Activated CD4-positive, alpha-beta memory T cell treated with anti-CD3 and anti-CD28 coated beads for 36 hours (primary cell): ENCODE measurements at regions not wholly inside any gene's neighbourhood (a gene's known extent, or its start where the extent isn't known, plus 50 kb on each side); places are given as distances from the start of the nearest gene placed in this dataset.

Experiments used
- CTCF ChIA-PET: fragments of 350-600 bp; sonication (Branson Sonifier 250); formaldehyde crosslinking; loops from one replicate; lab custom pipeline; 2021; ENCODE audit warnings: antibody characterized with exemption, inconsistent platforms; lab: Charles Lee
- POLR2A ChIA-PET: fragments of 350-600 bp; sonication (Branson Sonifier 250); formaldehyde crosslinking; loops from one replicate; lab custom pipeline; 2021; ENCODE audit warnings: antibody characterized with exemption; lab: Charles Lee
- DNase-seq: peaks from one replicate; pipeline ENCODE4 v3.0.0-alpha.2; 2020
- H3K27ac Mint-ChIP-seq: one replicate; pipeline ENCODE4 v1.8.0; 2021; ENCODE audit warnings: mixed read lengths
- H3K27me3 Mint-ChIP-seq: one replicate; pipeline ENCODE4 v1.8.0; 2021; ENCODE audit warnings: mixed read lengths
- H3K36me3 Mint-ChIP-seq: one replicate; pipeline ENCODE4 v1.8.0; 2021; ENCODE audit warnings: mixed read lengths
- H3K4me1 Mint-ChIP-seq: one replicate; pipeline ENCODE4 v1.8.0; 2021; ENCODE audit warnings: low read depth, mixed read lengths
- H3K4me3 Mint-ChIP-seq: one replicate; pipeline ENCODE4 v1.8.0; 2021; ENCODE audit warnings: mild to moderate bottlenecking, mixed read lengths
- H3K9me3 Mint-ChIP-seq: one replicate; pipeline ENCODE4 v1.8.0; 2021; ENCODE audit warnings: mixed read lengths
- intact Hi-C: fragments of 100-400 bp; cut with micrococcal nuclease; formaldehyde crosslinking; loops from one replicate; pipeline ENCODE4 v1.15.1; 2023

DNA sequence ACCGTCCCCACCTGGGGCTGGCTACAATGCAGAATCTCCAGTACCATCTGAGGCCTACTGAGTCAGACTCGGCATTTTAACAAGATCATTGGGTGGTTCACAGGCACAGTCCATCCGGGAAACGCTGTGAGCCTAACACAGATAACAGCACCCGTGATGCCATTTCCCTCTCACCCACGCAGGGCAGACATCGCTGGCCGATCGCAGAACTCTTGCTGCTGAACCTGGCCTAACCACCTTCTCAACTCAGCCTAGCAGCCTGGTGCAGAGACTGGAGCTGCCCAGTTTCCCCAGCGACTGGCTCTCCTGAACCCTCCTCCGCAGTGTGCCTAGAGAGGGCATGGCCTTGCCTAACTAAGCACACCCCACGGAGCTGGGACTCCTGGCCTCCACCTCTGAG lies 83.3 kb downstream of the NCOR2 start:
- ChIA-PET POLR2A (no interaction called here), CTCF (no interaction called here)
- Mint-ChIP-seq H3K27ac (no peak overlapping the region), H3K4me1 (peaks cover 35% of the 10 kb centered on the region), H3K9me3 (no peaks in the 10 kb centered on the region), H3K4me3 (no peak overlapping the region), H3K36me3 (peaks cover 30% of the 10 kb centered on the region), H3K27me3 (no peaks in the 10 kb centered on the region)
- DNase-seq = peak; percentile 54
- intact Hi-C loops = loop anchor here (5.0 kb wide), 1 partner anchor 63 kb away; no protein-coding TSS in a partner anchor

- Mint-ChIP-seq H3K27ac (no peak overlapping the region), H3K4me1 (peaks cover 40% of the 10 kb centered on the region), H3K9me3 (no peaks in the 10 kb centered on the region), H3K27me3 (no peaks in the 10 kb centered on the region), H3K36me3 (peaks cover 33% of the 10 kb centered on the region), H3K4me3 (no peak overlapping the region)
- POLR2A ChIA-PET = no interaction called here
- intact Hi-C loops = loop anchor here (5.0 kb wide), 1 partner anchor 64 kb away; no protein-coding TSS in a partner anchor
- CTCF ChIA-PET = no interaction called here
- no peak for DNase-seq
Observed at GRCh38 chr12:124482901-124483799, 84.3 kb downstream of the NCOR2 start.

DNA sequence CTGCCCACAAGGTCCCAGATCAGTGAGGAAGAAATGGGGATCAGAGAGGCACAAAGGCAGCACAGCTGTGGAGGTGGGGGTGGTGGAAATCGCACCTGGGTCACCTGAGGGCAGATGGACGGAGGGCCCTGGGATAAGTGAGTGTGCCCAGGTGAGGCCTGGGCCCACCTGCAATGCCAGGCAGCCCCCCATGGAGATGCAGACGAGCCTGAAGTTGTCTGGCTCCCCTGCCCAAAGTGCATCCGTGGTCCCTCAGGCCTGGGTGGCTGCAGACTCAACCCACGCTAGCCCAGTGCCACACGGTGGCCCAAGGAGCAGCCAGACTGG lies 84.9 kb downstream of the NCOR2 start:
- no peak overlapping the region for H3K4me3 Mint-ChIP-seq
- ChIA-PET POLR2A (no interaction called here), CTCF (no interaction called here)
- peaks cover 39% of the 10 kb centered on the region for H3K36me3 Mint-ChIP-seq
- intact Hi-C loops = loop anchor here (5.0 kb wide), 1 partner anchor 65 kb away; no protein-coding TSS in a partner anchor
- peaks cover 40% of the 10 kb centered on the region for H3K4me1 Mint-ChIP-seq
- peaks cover under 1% of the 10 kb centered on the region for H3K9me3 Mint-ChIP-seq
- no peak overlapping the region for H3K27ac Mint-ChIP-seq
- no peaks in the 10 kb centered on the region for H3K27me3 Mint-ChIP-seq
- no peak for DNase-seq

GRCh38 chr12:124481772-124482566 lies 85.4 kb downstream of the NCOR2 start:
- intact Hi-C loops = loop anchor here (2.0 to 5.0 kb wide), 2 partner anchors 15 to 65 kb away; no protein-coding TSS in a partner anchor
- Mint-ChIP-seq H3K9me3 (peaks cover 5% of the 10 kb centered on the region), H3K36me3 (peaks cover 44% of the 10 kb centered on the region), H3K27me3 (no peaks in the 10 kb centered on the region), H3K4me1 (peaks cover 40% of the 10 kb centered on the region), H3K4me3 (no peak overlapping the region), H3K27ac (no peak overlapping the region)
- CTCF ChIA-PET = no interaction called here
- POLR2A ChIA-PET = no interaction called here
- no peak for DNase-seq

DNA sequence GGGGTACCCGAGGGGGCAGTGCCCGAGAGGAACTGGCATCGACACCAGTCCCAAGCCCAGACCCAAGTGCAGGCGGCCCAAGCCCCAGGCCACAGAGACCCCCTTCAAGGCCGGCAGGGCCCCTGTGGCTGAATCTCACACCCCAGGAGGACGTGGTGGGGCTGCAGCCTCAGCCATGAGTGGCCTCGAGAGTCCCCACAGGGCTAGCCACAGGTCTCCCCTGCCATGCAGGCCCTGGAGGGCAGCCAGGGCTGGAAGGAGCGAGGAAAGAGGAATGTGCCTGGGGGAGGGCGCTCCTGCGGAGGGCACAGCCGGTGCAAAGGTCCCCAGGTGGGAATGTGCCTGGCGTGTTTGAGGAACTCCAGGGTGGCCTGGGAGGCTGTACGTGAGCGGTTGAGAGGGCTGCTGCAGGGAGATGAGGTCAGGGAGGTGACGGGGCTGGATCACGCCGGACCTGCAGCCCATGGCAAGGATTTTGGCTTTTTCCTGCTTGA lies 86.1 kb downstream of the NCOR2 start:
- H3K9me3 Mint-ChIP-seq = peaks cover 5% of the 10 kb centered on the region
- peaks cover 49% of the 10 kb centered on the region for H3K36me3 Mint-ChIP-seq
- no peak for DNase-seq
- no peaks in the 10 kb centered on the region for H3K27me3 Mint-ChIP-seq
- H3K4me3 Mint-ChIP-seq = no peak overlapping the region
- CTCF ChIA-PET = no interaction called here
- intact Hi-C loops = loop anchor here (2.0 to 5.0 kb wide), 2 partner anchors 15 to 66 kb away; no protein-coding TSS in a partner anchor
- H3K4me1 Mint-ChIP-seq = peaks cover 40% of the 10 kb centered on the region
- H3K27ac Mint-ChIP-seq = no peak overlapping the region
- POLR2A ChIA-PET = no interaction called here

DNA sequence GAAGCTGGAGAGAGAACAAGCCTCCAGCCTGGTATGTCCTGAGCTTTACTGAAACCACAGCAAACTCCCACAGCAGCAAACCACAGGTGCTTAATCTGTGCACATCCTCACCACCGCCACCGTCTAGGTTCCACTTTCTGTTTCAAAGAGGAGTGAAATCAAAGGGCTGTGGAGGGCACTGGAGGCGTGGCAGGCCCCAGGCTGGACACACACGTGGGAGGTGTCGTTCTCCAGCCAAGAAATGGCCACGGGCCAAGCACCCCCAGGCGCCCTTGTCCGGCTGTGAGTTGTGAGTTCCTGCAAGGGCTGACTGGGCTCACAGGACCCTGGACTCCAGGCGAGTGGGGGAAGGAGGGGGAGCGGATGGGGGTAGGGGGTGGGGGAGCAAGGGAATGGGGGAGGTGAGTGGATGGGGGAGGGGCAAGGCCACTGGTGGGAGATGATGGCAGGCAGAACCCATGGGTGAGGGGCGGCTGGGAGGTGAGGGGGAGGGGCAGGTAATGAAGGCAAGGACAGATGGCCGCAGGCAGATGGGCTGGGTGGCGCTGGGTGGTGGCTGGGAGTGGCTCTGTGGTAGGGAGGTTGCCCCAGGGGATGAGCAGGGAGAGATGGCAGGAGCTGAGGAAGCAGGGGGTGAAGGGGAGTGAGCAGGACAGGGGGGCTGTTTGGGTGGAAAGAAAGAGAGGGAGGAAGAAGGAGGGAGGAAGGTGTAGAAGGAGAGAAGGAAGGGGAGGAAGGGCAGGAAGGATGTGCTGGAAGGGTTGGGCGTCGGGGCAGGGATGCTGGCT lies 86.7 kb downstream of the NCOR2 start:
- peak; percentile 77 for DNase-seq
- Mint-ChIP-seq H3K27me3 (no peaks in the 10 kb centered on the region), H3K36me3 (peaks cover 49% of the 10 kb centered on the region), H3K27ac (peak overlapping the region; percentile 28), H3K4me1 (peaks cover 40% of the 10 kb centered on the region), H3K4me3 (no peak overlapping the region), H3K9me3 (peaks cover 5% of the 10 kb centered on the region)
- ChIA-PET CTCF (interaction anchor here (1.2 kb wide), 1 partner anchor 15 kb away, joined by 5 read pairs; no protein-coding TSS in a partner anchor), POLR2A (interaction anchor here (1.0 kb wide), 2 partner anchors 14 to 65 kb away, joined by 4 to 5 read pairs; no protein-coding TSS in a partner anchor)
- intact Hi-C loops = loop anchor here (1.0 to 5.0 kb wide), 3 partner anchors 14 to 67 kb away; no protein-coding TSS in a partner anchor

- Mint-ChIP-seq H3K27me3 (no peaks in the 10 kb centered on the region), H3K36me3 (peaks cover 47% of the 10 kb centered on the region)
Observed at GRCh38 chr12:124479680-124480468, 87.5 kb downstream of the NCOR2 start.

GRCh38 chr12:124478985-124479645 lies 88.3 kb downstream of the NCOR2 start:
- ChIA-PET POLR2A (no interaction called here), CTCF (no interaction called here)
- peaks cover 45% of the 10 kb centered on the region for H3K36me3 Mint-ChIP-seq
- no peaks in the 10 kb centered on the region for H3K27me3 Mint-ChIP-seq
- H3K4me1 Mint-ChIP-seq = peaks cover 31% of the 10 kb centered on the region
- DNase-seq = no peak
- peaks cover 9% of the 10 kb centered on the region for H3K9me3 Mint-ChIP-seq
- no peak overlapping the region for H3K27ac Mint-ChIP-seq
- no peak overlapping the region for H3K4me3 Mint-ChIP-seq
- intact Hi-C loops = no loop called here

More at GRCh38 chr12:124479680-124480468, 87.5 kb downstream of the NCOR2 start:
- POLR2A ChIA-PET = interaction anchor here (1.0 kb wide), 2 partner anchors 14 to 66 kb away, joined by 4 to 5 read pairs; no protein-coding TSS in a partner anchor
- Mint-ChIP-seq H3K27ac (no peak overlapping the region), H3K4me3 (no peak overlapping the region), H3K4me1 (peaks cover 37% of the 10 kb centered on the region), H3K9me3 (peaks cover 5% of the 10 kb centered on the region)
- DNase-seq = no peak
- intact Hi-C loops = loop anchor here (1.0 to 5.0 kb wide), 3 partner anchors 13 to 67 kb away; no protein-coding TSS in a partner anchor
- CTCF ChIA-PET = interaction anchor here (1.2 kb wide), 1 partner anchor 14 kb away, joined by 5 read pairs; no protein-coding TSS in a partner anchor

- POLR2A ChIA-PET = no interaction called here
- CTCF ChIA-PET = interaction anchor here (2.1 kb wide), 1 partner anchor 12 kb away, joined by 5 read pairs; no protein-coding TSS in a partner anchor
- H3K9me3 Mint-ChIP-seq = peaks cover 16% of the 10 kb centered on the region
- intact Hi-C loops = no loop called here
- DNase-seq = no peak
- H3K4me1 Mint-ChIP-seq = peaks cover 26% of the 10 kb centered on the region
- H3K27me3 Mint-ChIP-seq = no peaks in the 10 kb centered on the region
- no peak overlapping the region for H3K4me3 Mint-ChIP-seq
- H3K27ac Mint-ChIP-seq = no peak overlapping the region
- peaks cover 47% of the 10 kb centered on the region for H3K36me3 Mint-ChIP-seq
Observed at GRCh38 chr12:124478416-124478815, 89.0 kb downstream of the NCOR2 start.

- ChIA-PET POLR2A (no interaction called here), CTCF (interaction anchor here (2.1 kb wide), 1 partner anchor 11 kb away, joined by 5 read pairs; no protein-coding TSS in a partner anchor)
- Mint-ChIP-seq H3K36me3 (peaks cover 54% of the 10 kb centered on the region), H3K4me1 (peaks cover 26% of the 10 kb centered on the region), H3K9me3 (peaks cover 22% of the 10 kb centered on the region), H3K27ac (no peak overlapping the region), H3K4me3 (no peak overlapping the region), H3K27me3 (no peaks in the 10 kb centered on the region)
- no peak for DNase-seq
- intact Hi-C loops = no loop called here
Observed at GRCh38 chr12:124477107-124477915, 90.1 kb downstream of the NCOR2 start.
